ENCODE measurements at regions not wholly inside any gene's neighbourhood (a gene's known extent, or its start where the extent isn't known, plus 50 kb on each side); places are given as distances from the start of the nearest gene placed in this dataset.

DNA sequence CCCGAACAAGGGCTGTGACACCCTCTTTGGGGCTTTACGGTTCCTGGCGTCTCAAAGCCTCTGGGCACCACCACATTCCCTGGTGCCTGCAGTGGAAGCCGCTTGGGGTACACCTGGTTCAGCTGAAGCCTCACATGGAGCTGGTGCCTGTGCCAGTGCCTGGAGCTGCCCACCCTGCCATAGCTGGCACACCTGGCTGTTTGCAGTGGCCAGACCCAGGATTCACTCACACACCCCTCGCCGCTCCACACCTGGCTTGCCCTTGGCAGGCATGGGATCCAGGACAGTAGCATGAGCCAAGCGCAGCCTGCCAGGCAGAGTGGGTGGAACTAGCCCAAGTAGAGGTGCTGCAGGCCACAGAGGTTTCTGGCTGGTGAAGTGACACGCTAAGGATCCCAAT is 641.8 kb downstream of the TLE4 start:
- no peak overlapping the region for H3K9ac ChIP-seq (ENCODE audit: low read depth in 2 of 2, low read length in 2 of 2)
- H3K4me3 ChIP-seq: no peak overlapping the region
- no peaks in the 10 kb centered on the region for H3K4me1 ChIP-seq
- DNase-seq: no peak
- no peak overlapping the region for H3K27ac ChIP-seq
- no peaks in the 10 kb centered on the region for H3K36me3 ChIP-seq
- no peaks in the 10 kb centered on the region for H3K27me3 ChIP-seq
- intact Hi-C loops (cut with DNase I): no loop called here
- no peaks in the 10 kb centered on the region for H3K9me3 ChIP-seq
- TF ChIP-seq, protein P1, sequence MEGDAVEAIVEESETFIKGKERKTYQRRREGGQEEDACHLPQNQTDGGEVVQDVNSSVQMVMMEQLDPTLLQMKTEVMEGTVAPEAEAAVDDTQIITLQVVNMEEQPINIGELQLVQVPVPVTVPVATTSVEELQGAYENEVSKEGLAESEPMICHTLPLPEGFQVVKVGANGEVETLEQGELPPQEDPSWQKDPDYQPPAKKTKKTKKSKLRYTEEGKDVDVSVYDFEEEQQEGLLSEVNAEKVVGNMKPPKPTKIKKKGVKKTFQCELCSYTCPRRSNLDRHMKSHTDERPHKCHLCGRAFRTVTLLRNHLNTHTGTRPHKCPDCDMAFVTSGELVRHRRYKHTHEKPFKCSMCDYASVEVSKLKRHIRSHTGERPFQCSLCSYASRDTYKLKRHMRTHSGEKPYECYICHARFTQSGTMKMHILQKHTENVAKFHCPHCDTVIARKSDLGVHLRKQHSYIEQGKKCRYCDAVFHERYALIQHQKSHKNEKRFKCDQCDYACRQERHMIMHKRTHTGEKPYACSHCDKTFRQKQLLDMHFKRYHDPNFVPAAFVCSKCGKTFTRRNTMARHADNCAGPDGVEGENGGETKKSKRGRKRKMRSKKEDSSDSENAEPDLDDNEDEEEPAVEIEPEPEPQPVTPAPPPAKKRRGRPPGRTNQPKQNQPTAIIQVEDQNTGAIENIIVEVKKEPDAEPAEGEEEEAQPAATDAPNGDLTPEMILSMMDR (IDR thresholded peaks at IDR 0.05): no peak

DNA sequence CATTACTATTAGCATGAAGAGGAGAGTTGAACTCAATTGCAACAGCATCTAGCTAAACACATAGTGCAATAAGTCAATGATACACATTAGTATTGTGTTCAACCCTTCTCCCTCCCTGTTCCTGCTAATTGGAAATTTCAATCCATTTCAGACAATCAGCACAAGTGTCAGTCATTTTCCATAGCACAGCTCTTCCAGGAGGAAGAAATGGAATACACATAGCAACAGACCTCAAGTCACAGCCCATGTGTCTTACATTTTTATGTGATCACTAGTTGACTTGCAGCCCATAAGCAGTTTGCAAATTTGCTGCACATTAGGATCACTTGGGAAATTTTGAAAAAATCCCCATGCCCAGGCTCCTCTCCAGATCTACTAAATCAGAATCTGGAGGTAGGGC is 636.9 kb downstream of the TLE4 start:
- no peak overlapping the region for H3K4me3 ChIP-seq
- H3K36me3 ChIP-seq: no peaks in the 10 kb centered on the region
- TF ChIP-seq, protein P1 (IDR thresholded peaks at IDR 0.05): no peak
- H3K9me3 ChIP-seq: no peaks in the 10 kb centered on the region
- intact Hi-C loops (cut with DNase I): no loop called here
- H3K4me1 ChIP-seq: no peaks in the 10 kb centered on the region
- no peak overlapping the region for H3K27ac ChIP-seq
- H3K27me3 ChIP-seq: no peaks in the 10 kb centered on the region
- no peak for DNase-seq
- H3K9ac ChIP-seq (ENCODE audit: low read depth in 2 of 2, low read length in 2 of 2): no peak overlapping the region

DNA sequence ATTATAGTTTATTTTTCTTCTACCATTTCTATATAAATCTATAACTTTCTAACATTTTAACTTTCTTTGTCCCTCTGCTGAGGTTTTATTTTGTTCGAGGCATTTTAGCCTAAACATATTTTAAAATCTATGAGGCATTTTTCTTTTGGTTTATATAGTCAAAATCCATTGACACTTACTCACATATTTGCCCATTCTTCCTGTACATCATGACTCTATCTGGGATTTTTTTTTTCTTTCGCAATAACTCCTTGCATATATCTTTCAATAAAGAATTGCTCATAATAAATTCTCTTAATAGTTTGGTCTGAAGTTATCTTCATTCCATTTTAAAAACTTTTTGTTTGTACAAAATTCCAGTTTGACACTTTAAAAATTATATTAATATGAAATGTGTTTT is 632.3 kb downstream of the TLE4 start:
- no peaks in the 10 kb centered on the region for H3K27me3 ChIP-seq
- intact Hi-C loops (cut with DNase I): no loop called here
- DNase-seq: no peak
- H3K4me1 ChIP-seq: no peaks in the 10 kb centered on the region
- TF ChIP-seq, protein P1 (IDR thresholded peaks at IDR 0.05): no peak
- no peaks in the 10 kb centered on the region for H3K9me3 ChIP-seq
- H3K27ac ChIP-seq: no peak overlapping the region
- no peak overlapping the region for H3K9ac ChIP-seq (ENCODE audit: low read depth in 2 of 2, low read length in 2 of 2)
- H3K4me3 ChIP-seq: no peak overlapping the region
- H3K36me3 ChIP-seq: no peaks in the 10 kb centered on the region

DNA sequence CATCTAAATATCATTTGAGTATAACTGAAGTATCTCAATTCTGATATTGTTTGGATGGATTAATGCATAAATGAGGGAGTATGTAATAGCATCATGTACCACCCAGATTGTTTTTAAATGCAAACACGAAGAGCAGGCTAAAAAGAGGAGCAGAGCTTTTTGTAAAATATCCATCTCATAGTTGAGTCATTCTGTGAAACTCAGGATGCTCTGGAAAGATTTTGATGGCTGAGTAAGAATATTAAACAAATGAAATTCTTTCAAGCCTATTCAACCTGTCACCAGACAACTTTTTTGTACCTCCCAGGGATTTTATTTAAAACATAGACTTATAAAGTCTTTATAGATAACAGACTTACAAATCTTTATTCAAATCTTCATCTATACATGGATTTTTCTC is 625.9 kb downstream of the TLE4 start:
- DNase-seq: no peak
- Histone ChIP-seq H3K27ac (no peak overlapping the region), H3K4me1 (no peaks in the 10 kb centered on the region), H3K9me3 (no peaks in the 10 kb centered on the region), H3K9ac (ENCODE audit: low read depth in 2 of 2, low read length in 2 of 2) (no peak overlapping the region), H3K36me3 (no peaks in the 10 kb centered on the region), H3K4me3 (no peak overlapping the region), H3K27me3 (no peaks in the 10 kb centered on the region)
- intact Hi-C loops (cut with DNase I): no loop called here
- TF ChIP-seq, protein P1 (IDR thresholded peaks at IDR 0.05): no peak

DNA sequence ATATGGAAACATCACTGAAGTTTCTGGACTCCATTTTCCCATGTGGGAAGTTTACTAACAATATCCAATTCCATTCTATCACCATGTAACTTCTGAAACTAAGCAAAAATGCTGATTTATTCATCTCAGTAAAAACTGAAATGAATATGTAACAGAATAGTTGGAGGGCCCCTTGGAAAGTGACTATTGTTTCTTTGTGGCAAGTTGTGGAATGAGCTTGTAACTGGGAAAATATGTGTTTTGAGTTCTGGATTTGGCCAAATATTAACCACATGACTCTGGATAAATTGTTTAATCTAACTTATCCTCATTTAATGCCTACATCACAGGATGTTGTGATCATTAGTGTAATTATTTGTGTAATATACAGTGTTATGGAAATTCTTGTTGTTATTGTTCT is 619.3 kb downstream of the TLE4 start:
- H3K4me1 ChIP-seq: no peaks in the 10 kb centered on the region
- TF ChIP-seq, protein P1 (IDR thresholded peaks at IDR 0.05): no peak
- H3K4me3 ChIP-seq: no peak overlapping the region
- no peaks in the 10 kb centered on the region for H3K9me3 ChIP-seq
- no peaks in the 10 kb centered on the region for H3K36me3 ChIP-seq
- intact Hi-C loops (cut with DNase I): no loop called here
- no peak overlapping the region for H3K27ac ChIP-seq
- no peaks in the 10 kb centered on the region for H3K27me3 ChIP-seq
- DNase-seq: no peak
- H3K9ac ChIP-seq (ENCODE audit: low read depth in 2 of 2, low read length in 2 of 2): no peak overlapping the region

DNA sequence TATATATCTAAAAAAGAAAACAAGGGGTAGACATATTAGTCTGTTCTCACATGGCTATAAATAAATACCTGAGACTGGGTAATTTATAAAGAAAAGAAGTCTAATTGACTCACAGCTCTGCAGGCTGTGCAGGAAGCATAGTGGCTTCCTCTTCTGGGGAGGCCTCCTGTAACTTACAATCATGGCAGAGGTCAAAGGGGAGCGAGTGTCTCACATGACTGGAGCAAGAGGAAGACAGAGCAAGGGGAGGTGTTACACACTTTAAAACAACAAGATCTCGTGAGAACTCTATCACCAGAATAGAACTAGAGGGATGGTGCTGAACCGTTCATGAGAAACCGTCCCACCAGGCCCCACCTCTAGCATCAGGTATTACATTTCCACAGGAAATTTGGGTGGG is 616.8 kb downstream of the TLE4 start:
- H3K9ac ChIP-seq (ENCODE audit: low read depth in 2 of 2, low read length in 2 of 2): no peak overlapping the region

More for the DNA sequence above, 616.8 kb downstream of the TLE4 start:
- Histone ChIP-seq H3K27me3 (no peaks in the 10 kb centered on the region), H3K4me1 (no peaks in the 10 kb centered on the region), H3K36me3 (no peaks in the 10 kb centered on the region), H3K27ac (no peak overlapping the region), H3K4me3 (no peak overlapping the region), H3K9me3 (no peaks in the 10 kb centered on the region)
- intact Hi-C loops (cut with DNase I): no loop called here
- DNase-seq: no peak
- TF ChIP-seq, protein P1 (IDR thresholded peaks at IDR 0.05): no peak
